AG04449 (cell line): ENCODE measurements at regions not wholly inside any gene's neighbourhood (a gene's known extent, or its start where the extent isn't known, plus 50 kb on each side); places are given as distances from the start of the nearest gene placed in this dataset.
"Not testable (repeated sequence)": the region's sequence is repeated elsewhere in the genome, so short reads cannot be mapped to it uniquely, and the experiment has no call there.

Source experiments
- CTCF ChIA-PET: fragments of 350-600 bp; formaldehyde crosslinking; extraction: SDS; loops from one replicate; lab custom pipeline; 2021; ENCODE audit warnings: antibody characterized with exemption; lab: Yijun Ruan, JAX
- POLR2A ChIA-PET: fragments of 400-600, 350-600 bp; formaldehyde crosslinking; extraction: SDS; loops from one replicate; lab custom pipeline; 2020; ENCODE audit warnings: antibody characterized with exemption, inconsistent platforms; lab: Yijun Ruan, JAX
- DNase-seq: peaks from one replicate; pipeline ENCODE4 v3.0.0-alpha.2; 2010; ENCODE audit warnings: low read depth, low spot score
- H3K4me3 ChIP-seq: 2 replicates; pipeline ENCODE4 v1.5.1; 2011; ENCODE audit warnings: low read depth, mild to moderate bottlenecking, control low read depth, low read length
- TF ChIP-seq, protein P1 (sequence below): IDR thresholded peaks from one replicate; pipeline ENCODE4 v1.5.1; 2011; ENCODE audit warnings: mild to moderate bottlenecking, moderate library complexity, low read length, control low read depth, inconsistent platforms; ENCODE audit not compliant: insufficient read depth; ENCODE audit errors: missing control alignments

DNA sequence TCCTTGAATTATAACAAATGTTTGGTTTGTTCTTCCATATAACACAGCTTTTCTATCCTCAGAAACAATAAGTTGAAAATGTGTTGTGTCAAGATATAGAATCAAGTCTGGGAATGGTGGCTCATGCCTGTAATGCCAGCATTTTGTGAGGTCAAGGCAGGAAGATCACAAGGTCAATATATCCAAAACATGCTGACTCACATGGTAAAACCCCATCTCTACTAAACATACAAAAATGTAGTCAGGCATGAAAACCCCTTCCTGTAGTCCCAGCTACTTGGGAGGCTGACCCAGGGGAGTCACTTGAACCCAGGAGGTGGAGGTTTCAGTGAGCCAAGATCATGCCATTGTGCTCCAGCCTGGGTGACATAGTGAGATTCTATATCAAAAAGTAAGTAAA, 934.2 kb upstream of the AMELY start:
- ChIA-PET CTCF (no interaction called here), POLR2A (no interaction called here)
- no peak for DNase-seq
- TF ChIP-seq, protein P1, sequence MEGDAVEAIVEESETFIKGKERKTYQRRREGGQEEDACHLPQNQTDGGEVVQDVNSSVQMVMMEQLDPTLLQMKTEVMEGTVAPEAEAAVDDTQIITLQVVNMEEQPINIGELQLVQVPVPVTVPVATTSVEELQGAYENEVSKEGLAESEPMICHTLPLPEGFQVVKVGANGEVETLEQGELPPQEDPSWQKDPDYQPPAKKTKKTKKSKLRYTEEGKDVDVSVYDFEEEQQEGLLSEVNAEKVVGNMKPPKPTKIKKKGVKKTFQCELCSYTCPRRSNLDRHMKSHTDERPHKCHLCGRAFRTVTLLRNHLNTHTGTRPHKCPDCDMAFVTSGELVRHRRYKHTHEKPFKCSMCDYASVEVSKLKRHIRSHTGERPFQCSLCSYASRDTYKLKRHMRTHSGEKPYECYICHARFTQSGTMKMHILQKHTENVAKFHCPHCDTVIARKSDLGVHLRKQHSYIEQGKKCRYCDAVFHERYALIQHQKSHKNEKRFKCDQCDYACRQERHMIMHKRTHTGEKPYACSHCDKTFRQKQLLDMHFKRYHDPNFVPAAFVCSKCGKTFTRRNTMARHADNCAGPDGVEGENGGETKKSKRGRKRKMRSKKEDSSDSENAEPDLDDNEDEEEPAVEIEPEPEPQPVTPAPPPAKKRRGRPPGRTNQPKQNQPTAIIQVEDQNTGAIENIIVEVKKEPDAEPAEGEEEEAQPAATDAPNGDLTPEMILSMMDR: no peak
- H3K4me3 ChIP-seq: no peak overlapping the region

DNA sequence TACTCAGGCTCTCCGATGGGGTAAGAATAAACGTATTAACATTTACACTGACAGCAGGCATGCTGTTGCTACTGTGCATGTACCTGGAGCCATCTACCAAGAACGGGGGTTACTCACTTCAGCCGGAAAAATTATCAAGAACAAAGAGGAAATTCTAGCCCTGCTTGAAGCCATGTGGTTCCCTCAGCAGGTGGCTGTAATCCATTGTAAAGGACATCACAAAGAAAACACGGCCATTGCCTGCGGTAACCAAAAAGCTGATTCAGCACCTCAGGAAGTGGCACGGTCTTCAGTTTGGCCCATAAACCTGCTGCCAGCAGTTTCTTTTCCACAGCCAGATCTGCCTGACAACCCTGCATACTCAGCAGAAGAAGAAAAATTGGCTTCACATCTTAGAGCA, 925.5 kb upstream of the AMELY start:
- POLR2A ChIA-PET: no interaction called here
- no peak for DNase-seq
- TF ChIP-seq, protein P1: no peak
- CTCF ChIA-PET: no interaction called here
- H3K4me3 ChIP-seq: no peak overlapping the region

DNA sequence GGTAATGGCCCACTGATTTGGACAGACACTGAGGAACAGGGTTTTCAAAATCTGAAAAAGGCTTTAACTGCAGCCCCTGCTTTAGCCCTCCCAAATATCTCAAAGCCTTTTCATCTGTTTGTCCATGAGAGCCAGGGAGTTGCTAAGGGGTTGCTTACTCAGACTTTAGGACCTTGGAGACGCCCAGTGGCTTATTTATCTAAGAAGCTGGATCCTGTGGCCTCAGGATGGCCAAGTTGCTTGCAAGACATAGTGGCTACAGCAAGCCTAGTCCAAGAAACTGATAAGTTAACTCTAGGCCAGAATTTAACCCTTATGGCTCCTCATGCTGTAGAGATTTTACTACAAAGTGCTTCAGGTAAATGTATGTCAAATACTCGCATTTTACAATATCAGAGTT, 924.8 kb upstream of the AMELY start:
- CTCF ChIA-PET: no interaction called here
- TF ChIP-seq, protein P1: no peak

DNA sequence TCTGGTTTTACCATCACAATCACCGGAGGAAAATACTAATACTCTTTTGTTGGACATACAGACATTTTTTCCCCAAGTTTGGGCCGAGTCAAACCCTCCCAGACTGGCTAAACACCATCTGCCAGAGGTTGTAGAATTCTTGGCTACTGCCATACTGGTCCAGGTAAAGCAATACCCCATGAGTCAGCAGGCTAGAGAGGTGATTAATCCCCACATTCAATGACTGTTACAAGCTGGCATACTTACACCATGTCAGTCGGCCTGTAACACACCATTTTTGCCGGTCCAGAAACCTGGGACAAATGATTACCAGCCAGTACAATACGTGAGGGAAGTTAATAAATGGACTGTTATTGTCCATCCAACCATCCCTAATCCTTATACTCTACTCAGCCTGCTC, 923.9 kb upstream of the AMELY start:
- CTCF ChIA-PET: no interaction called here
- DNase-seq: no peak
- TF ChIP-seq, protein P1: no peak
- POLR2A ChIA-PET: no interaction called here
- H3K4me3 ChIP-seq: no peak overlapping the region

More for the DNA sequence above, 924.8 kb upstream of the AMELY start:
- POLR2A ChIA-PET: no interaction called here
- H3K4me3 ChIP-seq: no peak overlapping the region
- no peak for DNase-seq

DNA sequence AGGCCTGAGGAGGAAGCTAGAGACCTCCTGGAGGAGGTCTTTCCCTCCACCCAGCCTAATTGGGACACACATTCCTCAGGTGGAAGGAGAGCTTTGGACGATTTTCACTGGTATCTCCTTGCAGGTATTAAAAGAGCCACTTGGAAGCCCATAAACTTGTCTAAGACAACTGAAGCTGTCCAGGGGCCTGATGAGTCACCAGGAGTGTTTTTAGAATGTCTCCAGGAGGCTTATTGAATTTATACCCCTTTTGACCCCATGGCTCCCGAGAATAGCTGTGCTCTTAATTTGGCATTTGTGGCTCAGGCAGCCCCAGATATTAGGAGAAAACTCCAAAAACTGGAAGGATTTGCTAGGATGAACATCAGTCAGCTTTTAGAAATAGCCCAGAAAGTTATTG, 922.7 kb upstream of the AMELY start:
- ChIA-PET CTCF (interaction anchor here (1.3 kb wide), 1 partner anchor 17 kb away, joined by 3 read pairs; no protein-coding TSS in a partner anchor), POLR2A (no interaction called here)
- DNase-seq: no peak
- TF ChIP-seq, protein P1: no peak
- no peak overlapping the region for H3K4me3 ChIP-seq

DNA sequence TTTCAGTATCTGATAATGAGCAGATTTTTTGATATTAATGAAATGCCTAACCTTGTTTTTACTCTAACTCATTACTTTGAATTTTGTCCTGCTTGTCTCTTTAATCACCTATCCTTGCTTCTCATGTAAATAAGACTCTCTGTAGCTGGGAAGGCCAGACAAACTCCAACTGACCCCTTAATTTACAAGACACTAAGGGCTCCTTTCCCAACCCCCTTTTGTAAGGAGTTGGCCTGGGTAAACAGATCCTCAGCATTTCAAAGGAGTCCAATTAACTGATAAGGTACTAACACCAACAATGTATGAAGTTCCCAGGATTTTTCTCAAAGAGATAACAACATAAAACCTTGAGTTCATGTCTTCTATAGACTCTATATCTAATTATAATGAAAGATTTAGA, 919.3 kb upstream of the AMELY start:
- CTCF ChIA-PET, POLR2A ChIA-PET: not testable (repeated sequence)

DNA sequence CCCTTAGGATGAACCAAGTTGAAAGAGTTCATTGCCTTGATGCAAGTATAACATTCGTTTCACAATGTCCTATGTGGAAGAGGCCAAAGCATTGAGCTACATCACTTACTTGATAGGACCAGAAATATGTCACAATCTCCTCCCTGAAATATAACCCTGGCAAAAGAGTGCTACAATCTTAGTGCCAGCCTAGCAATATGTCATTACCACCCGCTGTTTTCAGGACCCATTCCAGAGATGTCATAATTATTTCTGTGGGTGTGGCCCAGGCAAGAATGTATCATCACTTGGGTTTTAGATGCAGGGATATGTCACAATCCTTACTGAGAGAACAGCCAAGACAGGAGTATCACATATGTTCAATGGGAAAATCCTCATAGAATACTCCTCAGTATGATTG, 915.0 kb upstream of the AMELY start:
- TF ChIP-seq, protein P1: no peak
- no peak for DNase-seq
- CTCF ChIA-PET: no interaction called here
- H3K4me3 ChIP-seq: no peak overlapping the region
- POLR2A ChIA-PET: no interaction called here

More for the DNA sequence above, 919.3 kb upstream of the AMELY start:
- DNase-seq, H3K4me3 ChIP-seq: not testable (repeated sequence)
